AG10803 (cell line): ENCODE measurements at regions not wholly inside any gene's neighbourhood (a gene's known extent, or its start where the extent isn't known, plus 50 kb on each side); places are given as distances from the start of the nearest gene placed in this dataset.

Experiments
- DNase-seq: peaks from one replicate; pipeline ENCODE4 v3.0.0; 2010; ENCODE audit warnings: low read depth
- H3K4me3 ChIP-seq: 2 replicates; pipeline ENCODE4 v1.5.1; 2011; ENCODE audit warnings: mild to moderate bottlenecking, low read length, control low read depth
- TF ChIP-seq, protein P1 (sequence below): conservative IDR thresholded peaks from 2 replicates; pipeline ENCODE4 v1.5.1; 2011; ENCODE audit warnings: mild to moderate bottlenecking, low read length, control low read depth, inconsistent platforms

DNA sequence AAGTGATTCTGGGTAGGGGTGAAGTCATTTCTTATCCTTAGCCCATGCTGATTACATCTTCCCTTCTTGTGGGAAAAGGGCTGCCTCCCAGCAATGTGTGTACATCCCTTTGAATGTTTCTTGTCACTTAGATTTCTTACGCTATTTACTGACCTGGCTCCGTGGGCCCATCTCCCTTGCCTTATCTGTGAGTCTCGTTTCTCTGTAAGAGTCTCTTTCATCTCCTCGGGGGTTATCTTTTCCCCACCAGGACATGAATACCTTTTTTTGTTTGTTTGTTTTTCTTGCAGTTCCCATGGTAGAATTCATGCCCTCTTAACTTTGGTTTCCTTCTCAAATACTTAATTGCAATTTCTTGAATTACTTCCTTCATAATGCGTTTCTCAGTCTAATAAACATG is 107.7 kb downstream of the BAMBI start:
- TF ChIP-seq, protein P1, sequence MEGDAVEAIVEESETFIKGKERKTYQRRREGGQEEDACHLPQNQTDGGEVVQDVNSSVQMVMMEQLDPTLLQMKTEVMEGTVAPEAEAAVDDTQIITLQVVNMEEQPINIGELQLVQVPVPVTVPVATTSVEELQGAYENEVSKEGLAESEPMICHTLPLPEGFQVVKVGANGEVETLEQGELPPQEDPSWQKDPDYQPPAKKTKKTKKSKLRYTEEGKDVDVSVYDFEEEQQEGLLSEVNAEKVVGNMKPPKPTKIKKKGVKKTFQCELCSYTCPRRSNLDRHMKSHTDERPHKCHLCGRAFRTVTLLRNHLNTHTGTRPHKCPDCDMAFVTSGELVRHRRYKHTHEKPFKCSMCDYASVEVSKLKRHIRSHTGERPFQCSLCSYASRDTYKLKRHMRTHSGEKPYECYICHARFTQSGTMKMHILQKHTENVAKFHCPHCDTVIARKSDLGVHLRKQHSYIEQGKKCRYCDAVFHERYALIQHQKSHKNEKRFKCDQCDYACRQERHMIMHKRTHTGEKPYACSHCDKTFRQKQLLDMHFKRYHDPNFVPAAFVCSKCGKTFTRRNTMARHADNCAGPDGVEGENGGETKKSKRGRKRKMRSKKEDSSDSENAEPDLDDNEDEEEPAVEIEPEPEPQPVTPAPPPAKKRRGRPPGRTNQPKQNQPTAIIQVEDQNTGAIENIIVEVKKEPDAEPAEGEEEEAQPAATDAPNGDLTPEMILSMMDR = no peak
- no peak for DNase-seq
- H3K4me3 ChIP-seq = no peak overlapping the region

DNA sequence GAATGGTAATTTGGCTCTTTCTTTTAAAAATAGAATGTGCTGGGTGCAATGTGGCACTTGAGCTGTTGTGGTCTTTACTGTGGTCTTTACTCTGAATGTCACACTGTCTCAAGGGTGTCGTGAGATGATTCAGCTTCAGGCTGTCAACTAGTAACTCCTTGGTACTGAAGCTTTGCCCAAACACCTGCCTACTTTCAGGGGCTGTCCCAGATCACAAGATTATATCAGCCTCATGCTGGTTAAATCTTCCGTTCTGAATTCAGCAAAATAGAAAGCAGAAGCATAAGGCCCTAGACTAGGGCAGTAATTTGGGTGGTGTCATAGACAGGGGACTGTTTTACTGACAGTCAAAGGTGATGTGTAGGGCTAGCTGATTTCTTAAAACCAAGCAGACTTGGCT is 110.9 kb downstream of the BAMBI start:
- DNase-seq = no peak
- no peak overlapping the region for H3K4me3 ChIP-seq
- TF ChIP-seq, protein P1 = no peak

DNA sequence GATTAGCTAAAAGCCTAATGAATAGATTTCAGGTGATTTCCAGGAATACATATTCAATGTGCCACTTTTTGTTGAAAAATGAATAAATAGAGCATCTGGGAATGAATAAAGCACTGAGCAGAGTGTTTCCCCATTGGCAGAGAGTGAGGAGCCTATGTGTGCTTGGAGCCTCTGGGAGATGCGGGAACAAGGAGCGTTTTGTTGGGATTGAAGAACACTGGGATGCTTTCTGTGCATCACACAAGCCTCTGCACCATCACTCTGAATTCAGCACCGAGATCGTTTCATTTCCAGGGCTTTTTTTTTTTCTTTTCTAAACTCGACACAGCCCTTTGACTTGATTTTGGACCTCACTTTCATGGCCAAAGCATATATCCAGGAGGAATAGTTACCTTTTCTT is 111.4 kb downstream of the BAMBI start:
- TF ChIP-seq, protein P1 = no peak
- H3K4me3 ChIP-seq = no peak overlapping the region
- no peak for DNase-seq

DNA sequence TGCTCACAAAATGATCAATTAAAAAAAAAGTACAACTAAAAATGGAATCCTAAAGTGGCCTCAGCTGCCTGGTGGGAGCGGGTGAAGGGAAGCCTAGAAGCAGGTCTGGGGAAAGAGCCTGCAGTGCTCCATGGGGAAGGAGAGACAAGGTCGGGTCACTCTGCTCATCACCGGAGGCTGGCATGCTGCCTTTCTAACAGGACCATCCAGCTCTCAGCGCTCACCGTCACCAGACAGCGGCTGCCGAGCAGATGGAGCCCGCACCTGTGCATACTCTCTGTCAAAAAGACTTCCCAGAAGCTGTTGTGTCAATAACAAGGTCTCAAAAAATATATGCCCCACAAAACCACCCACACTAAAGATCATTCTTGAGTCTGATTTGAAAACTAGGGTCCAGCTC is 112.8 kb downstream of the BAMBI start:
- DNase-seq = no peak
- no peak overlapping the region for H3K4me3 ChIP-seq
- TF ChIP-seq, protein P1 = no peak

DNA sequence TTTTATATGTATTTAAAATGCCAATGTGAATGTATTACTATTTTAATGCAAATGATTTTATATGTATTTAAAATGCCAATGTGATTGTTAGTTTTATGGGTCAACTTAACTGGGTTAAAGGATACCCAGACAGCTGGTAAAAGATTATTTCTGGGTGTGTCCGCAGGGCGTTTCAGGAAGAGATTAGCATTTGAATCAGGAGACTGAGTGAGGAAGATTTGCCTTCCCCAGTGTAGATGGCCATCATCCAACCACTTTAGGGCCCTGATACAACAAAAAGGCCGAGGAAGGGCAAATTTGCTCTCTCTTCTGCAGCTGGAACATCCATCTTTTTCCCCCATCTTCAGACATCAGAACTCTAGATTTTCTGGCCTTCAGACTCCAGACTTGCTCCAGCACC is 116.2 kb downstream of the BAMBI start:
- TF ChIP-seq, protein P1 = no peak
- DNase-seq = no peak
- no peak overlapping the region for H3K4me3 ChIP-seq

DNA sequence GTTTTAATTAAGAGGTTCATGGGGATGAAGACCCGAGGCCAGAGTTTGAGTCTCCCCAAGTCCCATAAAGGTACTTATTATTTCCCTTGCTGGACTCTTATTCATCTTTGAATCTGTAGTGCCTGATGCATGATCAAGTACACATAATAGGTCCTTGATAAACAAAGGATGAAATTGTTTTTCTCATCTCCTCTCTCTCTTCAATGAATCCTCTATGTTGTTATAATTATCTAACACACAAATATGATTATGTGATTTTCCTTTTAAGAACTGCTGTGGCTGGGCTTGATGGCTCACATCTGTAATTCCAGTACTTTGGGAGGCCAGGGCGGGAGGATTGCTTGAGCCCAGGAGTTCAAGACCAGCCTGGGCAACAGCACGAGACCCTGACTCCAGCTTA is 117.7 kb downstream of the BAMBI start:
- H3K4me3 ChIP-seq = no peak overlapping the region
- no peak for DNase-seq
- TF ChIP-seq, protein P1 = no peak

DNA sequence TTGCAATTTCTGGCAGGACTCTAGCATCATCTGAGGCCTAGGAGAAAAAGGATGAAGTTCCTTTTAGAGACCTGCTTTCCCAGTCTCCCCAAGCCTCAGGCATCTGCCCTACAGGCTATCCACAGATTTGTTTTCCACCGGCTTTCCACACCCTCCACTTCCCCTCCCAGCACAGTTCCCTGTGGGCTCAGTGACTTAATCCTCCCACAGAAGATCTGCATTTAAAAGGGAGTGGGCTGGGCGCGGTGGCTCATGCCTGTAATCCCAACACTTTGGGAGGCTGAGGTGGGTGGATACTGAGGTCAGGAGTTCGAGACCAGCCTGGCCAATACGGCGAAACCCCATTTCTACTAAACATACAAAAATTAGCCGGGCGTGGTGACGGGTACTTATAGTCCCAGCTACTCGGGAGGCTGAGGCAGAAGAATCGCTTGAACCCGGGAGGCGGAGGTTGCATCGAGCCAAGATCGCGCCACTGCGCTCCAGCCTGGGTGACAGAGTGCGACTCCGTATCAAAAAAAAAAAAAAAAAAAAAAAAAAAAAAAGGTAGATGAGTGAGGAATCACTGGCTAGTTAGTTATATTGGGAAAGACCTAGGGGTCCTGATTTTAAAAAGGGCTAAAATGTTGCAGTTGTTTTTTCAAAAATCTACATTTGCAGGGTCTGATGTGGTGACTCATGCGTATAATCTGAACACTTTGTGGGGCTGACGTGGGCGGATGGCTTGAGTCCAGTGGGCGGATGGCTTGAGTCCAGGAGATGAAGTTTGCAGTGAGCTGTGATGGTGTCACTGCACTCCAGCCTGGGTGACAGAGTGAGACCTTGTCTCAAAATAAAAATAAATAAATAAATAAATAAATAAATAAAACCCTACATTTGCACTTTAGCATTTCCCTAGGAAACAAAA is 119.5 kb downstream of the BAMBI start:
- DNase-seq = peak; percentile 3
- H3K4me3 ChIP-seq = no peak overlapping the region
- TF ChIP-seq, protein P1 = no peak
